ENCODE measurements at regions not wholly inside any gene's neighbourhood (a gene's known extent, or its start where the extent isn't known, plus 50 kb on each side); places are given as distances from the start of the nearest gene placed in this dataset.

DNA sequence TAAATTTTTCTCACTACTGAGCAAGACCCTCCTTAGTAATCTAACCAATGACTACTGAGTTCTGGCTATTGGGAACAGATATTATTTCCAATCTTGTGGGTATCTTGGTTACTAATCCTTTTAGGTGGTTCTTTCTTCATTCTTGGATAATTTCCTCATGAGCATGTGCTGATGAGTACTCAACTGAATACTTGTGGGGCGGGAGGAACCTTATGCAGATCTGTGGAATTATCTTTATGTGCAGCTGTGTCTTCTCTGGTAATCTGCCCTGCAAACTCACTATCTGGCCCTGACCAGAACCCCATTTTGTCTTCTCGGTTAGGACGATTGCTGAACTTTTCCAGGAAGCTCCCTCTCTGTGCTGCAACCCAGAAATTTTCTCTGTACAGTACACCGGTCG lies 89.7 kb upstream of the TRPC4 start:
- TF ChIP-seq, protein P1, sequence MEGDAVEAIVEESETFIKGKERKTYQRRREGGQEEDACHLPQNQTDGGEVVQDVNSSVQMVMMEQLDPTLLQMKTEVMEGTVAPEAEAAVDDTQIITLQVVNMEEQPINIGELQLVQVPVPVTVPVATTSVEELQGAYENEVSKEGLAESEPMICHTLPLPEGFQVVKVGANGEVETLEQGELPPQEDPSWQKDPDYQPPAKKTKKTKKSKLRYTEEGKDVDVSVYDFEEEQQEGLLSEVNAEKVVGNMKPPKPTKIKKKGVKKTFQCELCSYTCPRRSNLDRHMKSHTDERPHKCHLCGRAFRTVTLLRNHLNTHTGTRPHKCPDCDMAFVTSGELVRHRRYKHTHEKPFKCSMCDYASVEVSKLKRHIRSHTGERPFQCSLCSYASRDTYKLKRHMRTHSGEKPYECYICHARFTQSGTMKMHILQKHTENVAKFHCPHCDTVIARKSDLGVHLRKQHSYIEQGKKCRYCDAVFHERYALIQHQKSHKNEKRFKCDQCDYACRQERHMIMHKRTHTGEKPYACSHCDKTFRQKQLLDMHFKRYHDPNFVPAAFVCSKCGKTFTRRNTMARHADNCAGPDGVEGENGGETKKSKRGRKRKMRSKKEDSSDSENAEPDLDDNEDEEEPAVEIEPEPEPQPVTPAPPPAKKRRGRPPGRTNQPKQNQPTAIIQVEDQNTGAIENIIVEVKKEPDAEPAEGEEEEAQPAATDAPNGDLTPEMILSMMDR (IDR thresholded peaks at IDR 0.05), result no peak
- no peak for TF ChIP-seq POLR2A (IDR thresholded peaks at IDR 0.05)
